GM19397 (cell line): ENCODE measurements at regions not wholly inside any gene's neighbourhood (a gene's known extent, or its start where the extent isn't known, plus 50 kb on each side); places are given as distances from the start of the nearest gene placed in this dataset.
"Not testable (repeated sequence)": the region's sequence is repeated elsewhere in the genome, so short reads cannot be mapped to it uniquely, and the experiment has no call there.

Source experiments
- ATAC-seq: cut with Tn5 transposase; IDR thresholded peaks from one replicate; pipeline ENCODE4 v1.9.1; 2021; ENCODE audit warnings: mild to moderate bottlenecking, moderate library complexity; ENCODE audit not compliant: unreplicated experiment

- no peak for ATAC-seq
Measured at GRCh38 chr1:188642704-188643103, 1814.0 kb downstream of the PLA2G4A start.

GRCh38 chr1:188652678-188653077 lies 1823.9 kb downstream of the PLA2G4A start:
- no peak for ATAC-seq

GRCh38 chr1:188655966-188656365 lies 1821.7 kb downstream of the BRINP3 start:
- ATAC-seq, result not testable (repeated sequence)

GRCh38 chr1:188660572-188660971 lies 1817.1 kb downstream of the BRINP3 start:
- no peak for ATAC-seq

GRCh38 chr1:188665477-188665876 lies 1812.2 kb downstream of the BRINP3 start:
- no peak for ATAC-seq

GRCh38 chr1:188668083-188668482 lies 1809.6 kb downstream of the BRINP3 start:
- no peak for ATAC-seq

GRCh38 chr1:188669728-188670382 lies 1807.8 kb downstream of the BRINP3 start:
- no peak for ATAC-seq

- ATAC-seq, result no peak
Measured at GRCh38 chr1:188670837-188671236, 1806.8 kb downstream of the BRINP3 start.

- no peak for ATAC-seq
Measured at GRCh38 chr1:188672153-188672552, 1805.5 kb downstream of the BRINP3 start.

- ATAC-seq, result no peak
Measured at GRCh38 chr1:188689542-188689941, 1788.1 kb downstream of the BRINP3 start.

GRCh38 chr1:188700116-188700515 lies 1777.5 kb downstream of the BRINP3 start:
- no peak for ATAC-seq

GRCh38 chr1:188706742-188707141 lies 1770.9 kb downstream of the BRINP3 start:
- ATAC-seq, result no peak

GRCh38 chr1:188708795-188709535 lies 1768.7 kb downstream of the BRINP3 start:
- ATAC-seq, result no peak

- ATAC-seq, result no peak
Measured at GRCh38 chr1:188715566-188715965, 1762.1 kb downstream of the BRINP3 start.

GRCh38 chr1:188719735-188720134 lies 1757.9 kb downstream of the BRINP3 start:
- no peak for ATAC-seq

GRCh38 chr1:188723332-188724020 lies 1754.2 kb downstream of the BRINP3 start:
- no peak for ATAC-seq

GRCh38 chr1:188729039-188729438 lies 1748.6 kb downstream of the BRINP3 start:
- no peak for ATAC-seq

GRCh38 chr1:188735567-188735966 lies 1742.1 kb downstream of the BRINP3 start:
- no peak for ATAC-seq

- ATAC-seq, result not testable (repeated sequence)
Measured at GRCh38 chr1:188749275-188749674, 1728.4 kb downstream of the BRINP3 start.

GRCh38 chr1:188752027-188752426 lies 1725.6 kb downstream of the BRINP3 start:
- ATAC-seq, result not testable (repeated sequence)

- not testable (repeated sequence) for ATAC-seq
Measured at GRCh38 chr1:188757747-188758146, 1719.9 kb downstream of the BRINP3 start.

GRCh38 chr1:188761226-188761625 lies 1716.4 kb downstream of the BRINP3 start:
- no peak for ATAC-seq
